ENCODE measurements at regions not wholly inside any gene's neighbourhood (a gene's known extent, or its start where the extent isn't known, plus 50 kb on each side); places are given as distances from the start of the nearest gene placed in this dataset.

GRCh38 chr4:128353791-128354190 is 66.2 kb upstream of the PGRMC2 start:
- H3K9me3 ChIP-seq (ENCODE audit: insufficient read depth, low read length): peaks cover 38% of the 10 kb centered on the region; the same call in 1 of the 2 replicates
- peaks cover 3% of the 10 kb centered on the region for H3K36me3 ChIP-seq (ENCODE audit: insufficient read depth, insufficient read length, low read length)
- no peak for DNase-seq (ENCODE audit: low read depth, low spot score)
- H3K9ac ChIP-seq (ENCODE audit: insufficient read length, low read depth): no peak overlapping the region
- no peaks in the 10 kb centered on the region for H3K27me3 ChIP-seq (ENCODE audit: insufficient read depth, insufficient read length)
- H3K4me1 ChIP-seq (ENCODE audit: insufficient read depth, insufficient read length): no peaks in the 10 kb centered on the region
- H3K4me3 ChIP-seq (ENCODE audit: insufficient read length, low read depth): no peak overlapping the region
- TF ChIP-seq YY1 (IDR thresholded peaks at IDR 0.05; ENCODE audit: insufficient read depth, insufficient read length) (no peak), ZNF274 (IDR thresholded peaks at IDR 0.05; ENCODE audit: low read depth, low read length) (no peak), SUZ12 (IDR thresholded peaks at IDR 0.05; ENCODE audit: extremely low read depth, insufficient read depth, insufficient read length) (no peak)

GRCh38 chr4:128351502-128351901 is 63.9 kb upstream of the PGRMC2 start:
- Histone ChIP-seq H3K9ac (ENCODE audit: insufficient read length, low read depth) (no peak overlapping the region), H3K27me3 (ENCODE audit: insufficient read depth, insufficient read length) (no peaks in the 10 kb centered on the region), H3K36me3 (ENCODE audit: insufficient read depth, insufficient read length, low read length) (peaks cover 3% of the 10 kb centered on the region), H3K4me1 (ENCODE audit: insufficient read depth, insufficient read length) (no peaks in the 10 kb centered on the region), H3K4me3 (ENCODE audit: insufficient read length, low read depth) (no peak overlapping the region), H3K9me3 (ENCODE audit: insufficient read depth, low read length) (peaks cover 19% of the 10 kb centered on the region; the same call in 1 of the 2 replicates)
- no peak for TF ChIP-seq ZNF274 (IDR thresholded peaks at IDR 0.05; ENCODE audit: low read depth, low read length)
- no peak for TF ChIP-seq SUZ12 (IDR thresholded peaks at IDR 0.05; ENCODE audit: extremely low read depth, insufficient read depth, insufficient read length)
- TF ChIP-seq YY1 (IDR thresholded peaks at IDR 0.05; ENCODE audit: insufficient read depth, insufficient read length): no peak
- DNase-seq (ENCODE audit: low read depth, low spot score): no peak

- no peaks in the 10 kb centered on the region for H3K4me1 ChIP-seq (ENCODE audit: insufficient read depth, insufficient read length)
- peaks cover 19% of the 10 kb centered on the region; the same call in 1 of the 2 replicates for H3K9me3 ChIP-seq (ENCODE audit: insufficient read depth, low read length)
- H3K4me3 ChIP-seq (ENCODE audit: insufficient read length, low read depth): no peak overlapping the region
- H3K36me3 ChIP-seq (ENCODE audit: insufficient read depth, insufficient read length, low read length): peaks cover 3% of the 10 kb centered on the region
- TF ChIP-seq YY1 (IDR thresholded peaks at IDR 0.05; ENCODE audit: insufficient read depth, insufficient read length) (no peak), ZNF274 (IDR thresholded peaks at IDR 0.05; ENCODE audit: low read depth, low read length) (no peak), SUZ12 (IDR thresholded peaks at IDR 0.05; ENCODE audit: extremely low read depth, insufficient read depth, insufficient read length) (no peak)
- H3K9ac ChIP-seq (ENCODE audit: insufficient read length, low read depth): no peak overlapping the region
- no peaks in the 10 kb centered on the region for H3K27me3 ChIP-seq (ENCODE audit: insufficient read depth, insufficient read length)
- DNase-seq (ENCODE audit: low read depth, low spot score): no peak
These were observed 62.9 kb upstream of the PGRMC2 start for GRCh38 chr4:128350449-128351045.

GRCh38 chr4:128349921-128350320 is 62.3 kb upstream of the PGRMC2 start:
- Histone ChIP-seq H3K27me3 (ENCODE audit: insufficient read depth, insufficient read length) (no peaks in the 10 kb centered on the region), H3K36me3 (ENCODE audit: insufficient read depth, insufficient read length, low read length) (peaks cover 3% of the 10 kb centered on the region), H3K4me3 (ENCODE audit: insufficient read length, low read depth) (no peak overlapping the region), H3K9ac (ENCODE audit: insufficient read length, low read depth) (no peak overlapping the region), H3K4me1 (ENCODE audit: insufficient read depth, insufficient read length) (no peaks in the 10 kb centered on the region), H3K9me3 (ENCODE audit: insufficient read depth, low read length) (peaks cover 19% of the 10 kb centered on the region; the same call in 1 of the 2 replicates)
- TF ChIP-seq SUZ12 (IDR thresholded peaks at IDR 0.05; ENCODE audit: extremely low read depth, insufficient read depth, insufficient read length) (no peak), YY1 (IDR thresholded peaks at IDR 0.05; ENCODE audit: insufficient read depth, insufficient read length) (no peak), ZNF274 (IDR thresholded peaks at IDR 0.05; ENCODE audit: low read depth, low read length) (no peak)
- no peak for DNase-seq (ENCODE audit: low read depth, low spot score)

- H3K36me3 ChIP-seq (ENCODE audit: insufficient read depth, insufficient read length, low read length): peaks cover 3% of the 10 kb centered on the region
- H3K9ac ChIP-seq (ENCODE audit: insufficient read length, low read depth): no peak overlapping the region
- no peaks in the 10 kb centered on the region for H3K27me3 ChIP-seq (ENCODE audit: insufficient read depth, insufficient read length)
- H3K4me1 ChIP-seq (ENCODE audit: insufficient read depth, insufficient read length): no peaks in the 10 kb centered on the region
- TF ChIP-seq SUZ12 (IDR thresholded peaks at IDR 0.05; ENCODE audit: extremely low read depth, insufficient read depth, insufficient read length): no peak
- TF ChIP-seq YY1 (IDR thresholded peaks at IDR 0.05; ENCODE audit: insufficient read depth, insufficient read length): no peak
- no peak overlapping the region for H3K4me3 ChIP-seq (ENCODE audit: insufficient read length, low read depth)
- no peak for DNase-seq (ENCODE audit: low read depth, low spot score)
- peaks cover 19% of the 10 kb centered on the region; the same call in 1 of the 2 replicates for H3K9me3 ChIP-seq (ENCODE audit: insufficient read depth, low read length)
These were observed 60.5 kb upstream of the PGRMC2 start for GRCh38 chr4:128347930-128348660.

GRCh38 chr4:128347175-128347868 is 59.7 kb upstream of the PGRMC2 start:
- TF ChIP-seq SUZ12 (IDR thresholded peaks at IDR 0.05; ENCODE audit: extremely low read depth, insufficient read depth, insufficient read length) (no peak), YY1 (IDR thresholded peaks at IDR 0.05; ENCODE audit: insufficient read depth, insufficient read length) (no peak), ZNF274 (IDR thresholded peaks at IDR 0.05; ENCODE audit: low read depth, low read length) (no peak)
- H3K4me1 ChIP-seq (ENCODE audit: insufficient read depth, insufficient read length): no peaks in the 10 kb centered on the region

More at GRCh38 chr4:128347175-128347868, 59.7 kb upstream of the PGRMC2 start:
- peaks cover 3% of the 10 kb centered on the region for H3K36me3 ChIP-seq (ENCODE audit: insufficient read depth, insufficient read length, low read length)
- no peak overlapping the region for H3K9ac ChIP-seq (ENCODE audit: insufficient read length, low read depth)
- DNase-seq (ENCODE audit: low read depth, low spot score): no peak
- no peaks in the 10 kb centered on the region for H3K27me3 ChIP-seq (ENCODE audit: insufficient read depth, insufficient read length)
- no peak overlapping the region for H3K4me3 ChIP-seq (ENCODE audit: insufficient read length, low read depth)
- H3K9me3 ChIP-seq (ENCODE audit: insufficient read depth, low read length): peaks cover 19% of the 10 kb centered on the region; the same call in 1 of the 2 replicates

Measured in NT2/D1 (cell line).